ENCODE measurements at regions not wholly inside any gene's neighbourhood (a gene's known extent, or its start where the extent isn't known, plus 50 kb on each side); places are given as distances from the start of the nearest gene placed in this dataset.
"Not testable (repeated sequence)": the region's sequence is repeated elsewhere in the genome, so short reads cannot be mapped to it uniquely, and the experiment has no call there.

DNA sequence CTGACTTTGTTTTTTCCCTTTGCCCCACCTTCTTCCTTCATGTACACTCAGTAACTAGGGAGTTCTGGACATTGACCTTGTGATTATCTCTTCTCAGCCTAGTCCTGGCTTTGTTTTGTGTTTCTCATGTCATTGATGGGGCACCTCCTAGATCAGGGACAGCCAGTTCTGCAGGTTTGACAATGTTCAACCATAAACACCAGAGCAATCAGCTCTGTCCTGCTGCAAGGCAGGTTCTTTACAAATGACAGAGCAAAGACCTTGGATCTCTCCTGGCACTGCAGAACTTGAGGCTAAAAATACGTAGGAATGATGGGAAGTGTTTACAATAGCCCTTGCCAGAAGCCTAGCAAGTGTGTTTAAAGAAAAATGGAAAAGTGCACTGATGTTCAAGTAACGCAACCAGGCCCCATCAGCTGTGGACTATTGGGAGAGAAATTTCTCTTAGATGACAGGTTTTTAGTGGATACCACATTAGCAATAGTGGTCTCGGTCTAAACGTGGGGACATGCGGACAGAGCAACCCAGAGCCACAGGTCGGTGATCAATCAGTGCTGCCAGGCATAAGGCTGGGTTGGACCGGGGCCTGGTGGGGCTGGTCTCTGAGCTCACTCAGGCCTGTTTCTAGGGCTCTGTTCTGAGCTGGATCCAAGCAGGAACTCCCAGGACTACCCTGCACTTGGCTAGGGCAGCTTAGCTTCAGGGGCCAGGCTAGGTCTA, 76.8 kb downstream of the SOWAHC start:
- DNase-seq (ENCODE audit: low read depth), result no peak

DNA sequence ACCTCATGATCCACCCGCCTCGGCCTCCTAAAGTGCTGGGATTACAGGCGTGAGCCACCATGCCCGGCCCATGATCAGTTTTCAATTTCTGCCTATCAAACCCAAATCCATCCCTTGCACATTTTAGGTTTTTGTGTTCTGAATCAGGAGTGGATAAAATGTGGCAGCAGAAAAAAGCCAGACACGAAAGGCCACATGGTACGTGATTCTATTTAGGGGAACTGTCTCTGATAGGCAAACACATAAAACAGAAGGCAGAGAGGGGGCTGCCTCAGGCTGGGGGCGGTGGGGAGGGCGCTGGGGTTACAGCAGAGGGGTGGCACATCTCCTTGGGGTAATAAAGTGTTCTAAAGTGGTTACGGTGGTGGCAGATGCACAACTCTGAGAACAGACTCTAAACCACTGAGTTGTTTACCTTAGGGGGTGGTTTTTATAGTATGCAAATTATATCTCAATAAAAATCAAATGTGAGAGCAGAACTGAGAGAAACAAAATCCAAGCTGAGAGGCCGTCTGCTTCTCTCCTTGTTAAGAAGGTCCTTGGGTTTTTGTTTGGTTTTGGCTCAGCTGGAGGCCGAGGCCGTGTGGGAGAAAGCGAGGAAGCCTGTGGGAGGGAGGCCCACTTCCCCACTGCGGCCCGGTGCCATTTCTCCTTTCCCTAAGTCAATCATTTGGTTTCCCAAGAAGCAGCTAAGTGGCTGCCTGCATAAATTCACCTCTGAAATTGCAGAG, 78.0 kb downstream of the SOWAHC start:
- no peak for DNase-seq (ENCODE audit: low read depth)

DNA sequence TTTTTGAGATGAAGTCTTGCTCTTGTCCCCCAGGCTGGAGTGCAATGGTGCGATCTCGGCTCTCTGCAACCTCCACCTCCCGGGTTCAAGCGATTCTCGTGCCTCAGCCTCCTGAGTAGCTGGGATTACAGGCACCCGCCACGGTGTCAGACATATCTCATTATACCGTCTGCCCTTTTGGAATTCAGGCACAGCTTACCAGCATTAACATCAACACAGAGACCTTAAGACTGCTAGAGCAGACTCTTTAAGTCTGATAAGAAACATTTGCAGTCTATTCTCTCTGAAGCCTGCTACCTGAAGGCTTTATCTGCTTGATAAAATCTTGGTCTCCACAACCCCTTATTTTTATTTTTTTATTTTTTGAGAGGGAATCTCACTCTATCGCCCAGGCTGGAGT, 78.7 kb downstream of the SOWAHC start:
- not testable (repeated sequence) for DNase-seq (ENCODE audit: low read depth)

DNA sequence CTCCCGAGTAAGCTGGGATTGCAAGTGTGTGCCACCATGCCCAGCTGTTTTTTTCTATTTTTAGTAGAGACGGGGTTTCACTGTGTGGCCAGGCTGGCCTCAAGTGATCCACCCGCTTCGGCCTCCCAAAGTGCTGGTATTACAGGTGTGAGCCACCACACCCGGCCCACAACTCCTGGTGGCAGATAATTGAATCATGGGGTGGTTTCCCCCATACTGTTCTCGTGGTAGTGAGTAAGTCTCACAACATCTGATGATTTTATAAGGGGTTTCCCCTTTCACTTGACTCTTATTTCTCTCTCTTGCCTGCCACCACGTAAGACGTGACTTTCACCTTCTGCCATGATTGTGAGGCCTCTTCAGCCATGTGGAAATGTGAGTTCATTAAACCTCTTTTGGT, 79.1 kb downstream of the SOWAHC start:
- not testable (repeated sequence) for DNase-seq (ENCODE audit: low read depth)

DNA sequence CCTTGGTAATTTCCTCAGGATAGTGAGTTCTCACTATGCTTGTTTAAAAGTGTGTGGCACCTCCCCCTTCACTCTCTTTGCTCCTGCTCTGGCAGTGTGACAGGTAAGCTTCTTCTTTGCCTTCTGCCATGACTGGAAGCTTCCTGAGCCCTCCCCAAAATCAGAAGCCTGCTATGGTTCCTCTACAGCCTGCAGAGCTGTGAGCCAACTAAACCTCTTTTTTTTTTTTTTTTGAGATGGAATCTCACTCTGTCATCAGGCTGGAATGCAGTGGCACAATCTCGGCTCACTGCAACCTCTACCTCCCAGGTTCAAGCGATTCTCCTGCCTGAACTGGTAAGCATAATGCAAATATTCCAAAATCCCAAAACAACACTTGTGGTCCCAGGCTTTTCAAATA, 80.0 kb downstream of the SOWAHC start:
- DNase-seq (ENCODE audit: low read depth), result peak; percentile 27

DNA sequence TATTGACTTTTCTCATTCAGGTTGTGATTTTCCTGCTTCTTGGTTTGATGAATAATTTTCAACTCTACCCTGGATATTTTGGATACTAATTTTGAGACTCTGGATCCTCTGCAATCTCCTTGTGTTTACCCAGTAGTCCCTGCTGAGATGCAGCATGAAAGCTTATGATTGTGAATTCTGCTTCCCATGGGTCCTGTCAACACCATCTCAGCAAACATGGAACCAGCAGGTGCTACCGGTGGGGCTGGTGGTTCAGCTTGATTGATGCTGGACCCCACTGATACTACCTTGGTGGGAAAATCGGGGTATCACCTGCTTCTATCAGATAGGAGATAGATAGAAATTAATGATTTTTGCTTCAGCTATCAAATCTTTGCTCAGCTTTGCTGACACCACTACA, 81.1 kb downstream of the SOWAHC start:
- no peak for DNase-seq (ENCODE audit: low read depth)

DNA sequence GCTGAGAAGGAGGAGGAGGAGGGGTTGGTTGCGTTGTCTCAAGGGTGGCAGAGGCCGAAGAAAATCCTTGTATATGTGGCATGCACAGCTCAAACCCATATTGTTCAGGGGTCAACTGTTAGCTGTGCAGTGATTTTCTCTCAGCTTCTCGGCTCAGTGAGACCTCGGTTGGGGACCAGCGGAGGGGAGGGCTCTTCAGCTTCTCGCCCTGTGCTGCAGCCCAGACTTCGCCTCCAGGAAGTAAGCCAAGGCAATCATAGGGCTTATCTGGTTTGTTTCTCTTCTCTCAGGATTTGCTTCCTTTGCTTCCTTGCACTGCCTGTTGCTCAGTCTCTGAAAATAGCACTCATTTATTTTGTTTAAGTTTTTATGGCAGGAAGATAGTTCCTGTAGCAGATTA, 85.5 kb downstream of the SOWAHC start:
- no peak for DNase-seq (ENCODE audit: low read depth)

DNA sequence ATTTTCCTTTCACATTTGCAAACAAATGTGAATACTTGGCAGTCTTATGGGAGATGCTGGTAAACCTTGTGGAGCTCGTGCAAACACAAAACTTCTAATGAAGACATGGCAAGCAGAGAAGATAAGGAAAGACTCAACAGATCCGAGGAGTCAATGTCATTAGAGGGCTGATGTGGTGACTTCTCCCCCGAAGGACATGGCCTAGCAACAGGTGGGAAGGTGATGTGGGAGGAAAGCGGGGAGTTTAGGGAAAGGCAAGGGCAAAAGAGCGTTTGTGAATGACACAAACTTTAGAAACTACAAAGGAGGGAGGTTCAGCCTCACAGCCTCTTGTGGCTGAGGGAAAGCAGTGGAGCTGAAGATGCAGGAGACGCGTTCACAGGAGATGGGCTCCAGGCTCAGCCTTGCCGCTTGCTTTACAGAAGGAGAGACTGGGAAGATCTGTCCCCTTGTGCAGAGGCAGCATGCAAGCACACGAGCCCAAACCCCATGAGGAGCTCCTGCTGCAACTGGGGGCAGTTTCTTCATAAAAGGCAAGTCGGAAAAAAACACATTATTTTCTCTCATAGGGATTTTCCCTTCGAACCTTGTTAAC, 86.6 kb downstream of the SOWAHC start:
- DNase-seq (ENCODE audit: low read depth), result no peak

DNA sequence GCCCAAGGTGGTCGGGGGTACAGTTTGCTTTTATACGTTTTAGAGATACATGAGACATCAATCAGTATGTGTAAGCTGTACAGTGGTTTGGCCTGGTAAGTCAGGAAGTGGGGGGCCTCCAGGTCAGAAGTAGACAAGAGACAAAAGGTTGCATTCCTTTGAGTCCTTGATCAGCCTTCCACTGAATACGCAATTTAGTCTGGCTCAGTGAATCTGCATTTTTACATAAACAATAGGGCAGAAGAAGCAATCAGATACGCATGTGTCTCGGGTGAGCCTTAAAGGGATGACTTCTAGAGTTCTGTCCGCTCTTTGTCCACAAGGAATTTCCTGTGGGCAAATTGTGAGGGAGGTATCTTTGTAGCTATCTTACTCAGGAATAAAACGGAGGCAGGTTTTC, 87.2 kb downstream of the SOWAHC start:
- peak; percentile 18 for DNase-seq (ENCODE audit: low read depth)

DNA sequence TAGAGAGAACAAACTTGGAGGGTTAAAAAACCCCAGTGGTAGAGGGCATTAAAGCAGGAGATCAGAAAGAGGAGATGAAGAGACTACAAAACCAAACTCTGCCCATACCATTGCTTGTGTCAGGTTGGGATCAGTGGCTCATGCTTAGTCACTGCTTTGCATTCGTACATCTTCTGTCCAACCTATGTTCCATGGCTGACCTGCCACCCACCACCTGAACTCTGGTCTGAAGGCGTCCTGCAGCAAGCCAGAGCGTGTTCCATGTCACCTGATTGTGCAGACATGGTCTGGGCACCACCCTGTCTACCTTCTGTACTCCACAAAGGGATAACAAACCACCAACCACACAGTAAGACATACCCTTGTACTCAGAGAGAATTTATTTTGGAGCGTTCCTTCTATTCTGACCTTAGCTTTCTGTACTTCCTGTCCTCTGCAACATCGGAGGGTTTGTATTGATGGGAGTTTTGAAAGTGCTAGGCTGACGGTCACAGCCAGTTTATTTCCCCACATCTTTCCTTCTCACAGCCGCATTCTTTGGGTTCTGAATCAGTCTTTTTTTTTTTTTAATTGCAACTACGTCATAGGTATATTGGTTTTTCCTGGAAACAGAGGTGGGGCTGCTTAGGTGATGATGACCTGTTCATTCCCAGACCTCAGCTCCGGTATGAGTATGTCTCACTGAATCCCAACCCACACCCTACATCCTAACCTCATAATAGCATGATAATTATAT, 88.3 kb downstream of the SOWAHC start:
- DNase-seq (ENCODE audit: low read depth), result peak; percentile 73

DNA sequence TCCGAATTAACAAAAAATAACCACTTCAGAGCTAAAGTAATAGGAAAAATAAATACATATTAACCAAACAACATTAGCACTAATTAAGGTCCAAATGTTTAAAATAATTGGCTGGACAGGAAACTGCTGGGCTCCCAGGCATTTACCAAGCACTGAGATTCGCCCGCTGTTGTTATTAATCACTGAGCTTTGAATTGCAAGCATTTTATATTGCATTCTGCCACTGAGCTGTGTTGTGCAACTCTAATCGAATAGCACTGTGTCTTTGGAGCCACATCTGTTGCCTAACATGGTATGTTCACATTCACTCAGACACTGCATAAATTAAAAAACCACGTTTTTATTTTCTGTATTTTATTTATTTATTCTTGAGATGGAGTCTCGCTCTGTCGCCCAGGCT, 88.9 kb downstream of the SOWAHC start:
- no peak for DNase-seq (ENCODE audit: low read depth)

DNA sequence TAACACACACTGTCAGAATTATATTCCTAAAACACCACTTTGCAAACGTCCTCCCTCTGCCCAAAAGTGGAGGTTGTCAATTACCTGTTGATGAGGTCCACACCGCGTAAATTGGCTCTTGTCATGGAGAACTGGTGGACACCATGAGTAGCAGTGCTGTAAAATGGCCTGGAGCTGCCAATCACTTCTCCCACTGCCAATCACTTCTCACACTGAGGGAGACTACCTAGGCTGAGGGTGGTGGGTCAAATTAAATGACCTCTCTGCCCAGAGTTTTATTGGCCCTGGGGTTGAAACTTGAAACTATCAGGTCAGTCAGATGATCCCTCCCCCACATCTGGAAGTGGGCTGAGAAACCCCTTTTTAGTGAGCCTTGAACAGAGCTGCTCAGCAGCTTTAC, 89.6 kb downstream of the SOWAHC start:
- no peak for DNase-seq (ENCODE audit: low read depth)

DNA sequence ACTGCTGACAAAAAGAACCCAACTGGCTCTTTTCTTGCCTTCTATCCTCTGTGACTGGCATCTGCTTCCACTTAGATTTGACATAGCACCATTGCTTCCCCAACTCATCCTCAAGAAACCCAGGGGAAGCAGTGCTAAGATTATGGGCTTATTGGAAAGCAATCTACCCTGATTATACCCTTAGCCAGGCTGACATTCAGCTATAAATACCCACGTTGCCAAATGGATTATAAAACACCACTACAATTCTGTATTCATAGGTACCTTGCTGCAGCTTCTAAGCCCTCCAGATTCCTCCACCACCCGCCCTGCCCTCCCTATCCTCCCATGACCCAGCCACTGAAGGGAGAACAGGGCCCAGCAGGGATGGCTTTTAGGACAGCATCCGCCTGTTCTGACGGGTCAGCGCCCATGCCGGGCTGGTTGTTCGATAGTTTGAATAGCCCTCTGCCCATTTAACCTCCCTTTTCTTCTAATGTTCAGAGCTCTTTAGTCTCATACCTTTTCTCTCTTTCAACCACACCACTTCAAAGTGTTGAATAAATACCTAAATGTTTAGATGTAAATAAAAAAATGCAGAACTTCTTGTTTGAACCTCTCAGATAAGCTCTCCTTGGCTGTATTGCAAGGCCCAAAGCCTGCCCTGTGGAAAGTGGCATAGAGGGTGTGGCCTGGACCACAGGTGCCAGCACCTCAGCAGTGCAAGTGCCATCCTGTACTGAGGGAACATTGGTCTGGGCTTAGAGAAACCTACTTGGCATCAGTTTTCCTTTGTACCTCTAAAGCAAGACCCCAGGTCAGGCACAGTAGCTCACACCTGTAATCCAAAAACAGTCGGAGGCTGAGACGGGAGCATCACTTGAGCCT, 86.6 kb upstream of the RGPD5 start:
- no peak for DNase-seq (ENCODE audit: low read depth)

DNA sequence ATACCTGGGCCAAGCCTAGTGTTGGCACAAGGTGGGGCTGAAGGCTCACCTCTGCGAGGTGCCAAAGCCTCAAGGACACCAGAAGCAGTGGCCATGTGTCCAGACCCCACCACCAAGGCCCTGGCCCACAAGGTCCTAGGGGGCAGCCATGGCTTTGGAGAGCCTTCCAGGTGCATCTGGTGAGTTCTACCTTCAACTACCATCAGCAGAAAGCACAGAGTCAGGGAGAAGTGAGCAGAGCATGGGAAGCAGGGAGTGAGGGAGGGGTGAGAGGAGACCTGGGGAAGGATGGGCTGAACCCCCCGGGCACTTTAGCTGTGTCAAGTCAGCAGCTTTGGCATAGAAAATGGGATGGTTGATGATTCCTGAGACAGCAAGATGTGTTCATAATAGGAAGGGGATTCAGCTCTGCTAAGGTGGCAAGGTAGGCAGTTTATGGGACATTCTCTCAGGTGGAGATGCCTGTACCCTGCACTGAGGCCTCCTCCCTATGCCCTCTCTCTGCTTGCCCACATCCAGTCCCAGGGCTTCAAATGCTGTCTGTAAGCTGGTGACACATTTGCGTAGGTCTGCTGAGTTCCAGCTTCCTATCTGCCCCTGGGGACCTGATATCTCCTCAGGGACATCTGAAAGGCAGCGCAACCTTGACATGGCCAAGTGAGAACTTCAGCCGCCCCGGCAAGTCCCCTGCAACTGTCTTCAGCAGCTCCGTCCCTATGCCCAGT, 83.4 kb upstream of the RGPD5 start:
- DNase-seq (ENCODE audit: low read depth), result no peak

DNA sequence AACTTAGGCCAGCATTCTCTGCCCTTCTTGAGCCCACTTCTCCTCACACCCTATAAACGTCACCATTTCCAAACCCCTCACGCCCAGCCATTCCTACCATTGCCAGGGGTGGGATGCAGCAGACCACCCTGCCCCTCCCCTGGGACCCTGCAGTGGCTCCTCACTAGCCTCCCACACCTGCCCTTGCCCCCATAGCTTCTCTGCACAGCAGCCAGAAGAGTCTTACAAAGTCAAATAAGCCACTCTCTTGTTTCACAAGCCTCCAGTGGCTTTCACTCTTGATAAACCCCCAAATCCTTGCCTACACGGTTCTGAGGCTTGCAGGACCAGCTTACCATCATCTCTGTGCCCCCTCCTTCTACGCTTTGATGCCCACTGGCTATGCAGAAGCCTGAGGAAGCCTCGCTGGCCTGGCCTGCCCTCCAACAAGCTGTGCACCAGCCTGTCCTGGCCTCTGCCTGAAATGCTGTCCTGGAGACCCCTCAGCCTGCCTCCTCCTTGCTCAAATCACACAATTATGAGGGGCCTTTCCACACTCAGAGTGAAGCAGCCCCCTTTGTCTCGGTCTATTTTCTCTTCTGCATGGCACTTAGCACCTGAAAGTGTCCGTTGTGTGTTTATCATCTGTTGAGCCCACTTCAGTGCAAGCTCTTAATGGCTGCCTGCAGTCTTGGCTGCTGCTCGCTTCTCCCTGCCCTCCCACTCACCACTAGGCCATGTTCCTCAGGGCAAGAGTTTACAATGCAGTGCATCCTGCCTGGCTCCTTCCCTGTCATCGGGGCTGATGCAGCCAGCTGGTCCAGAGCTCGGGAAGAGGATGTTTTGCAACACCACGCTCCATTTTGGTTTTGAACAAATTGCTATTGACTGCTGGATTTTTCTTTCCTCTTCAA, 82.6 kb upstream of the RGPD5 start:
- no peak for DNase-seq (ENCODE audit: low read depth)

DNA sequence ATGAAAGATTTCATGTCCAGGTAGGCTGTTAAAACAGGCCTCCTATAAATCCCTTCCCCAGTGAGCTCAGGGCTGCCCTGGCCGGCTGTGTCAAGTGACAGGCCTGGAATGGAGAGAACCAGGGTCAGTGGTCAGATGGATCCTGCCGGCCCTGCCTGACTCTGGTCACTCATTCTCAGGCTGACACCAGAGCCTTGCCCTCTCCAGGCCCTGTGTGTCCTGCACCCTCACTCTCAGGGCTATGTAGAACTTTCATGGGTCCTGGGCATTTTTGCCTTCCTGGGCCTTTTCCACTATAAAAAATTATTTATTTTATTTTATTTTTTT, 82.0 kb upstream of the RGPD5 start:
- DNase-seq (ENCODE audit: low read depth), result no peak

DNA sequence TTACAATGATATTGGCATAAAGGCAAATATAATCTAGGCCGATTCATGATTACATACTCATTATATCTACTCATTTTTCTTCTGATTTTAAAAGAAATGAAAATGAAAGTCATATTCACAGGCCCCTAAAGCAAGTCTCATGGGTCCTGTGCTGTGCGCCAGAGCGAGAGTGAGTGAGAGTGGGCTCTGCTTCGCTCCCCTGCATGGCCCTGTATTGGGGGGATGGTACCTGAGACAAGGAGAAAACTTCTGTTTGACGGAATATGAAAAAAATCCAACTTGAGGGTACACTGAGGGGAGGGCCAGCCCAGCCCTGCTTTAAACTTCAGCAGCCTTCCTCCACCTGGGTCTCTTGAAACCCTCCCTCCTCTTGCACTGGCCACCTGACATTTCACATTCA, 81.4 kb upstream of the RGPD5 start:
- DNase-seq (ENCODE audit: low read depth), result no peak

DNA sequence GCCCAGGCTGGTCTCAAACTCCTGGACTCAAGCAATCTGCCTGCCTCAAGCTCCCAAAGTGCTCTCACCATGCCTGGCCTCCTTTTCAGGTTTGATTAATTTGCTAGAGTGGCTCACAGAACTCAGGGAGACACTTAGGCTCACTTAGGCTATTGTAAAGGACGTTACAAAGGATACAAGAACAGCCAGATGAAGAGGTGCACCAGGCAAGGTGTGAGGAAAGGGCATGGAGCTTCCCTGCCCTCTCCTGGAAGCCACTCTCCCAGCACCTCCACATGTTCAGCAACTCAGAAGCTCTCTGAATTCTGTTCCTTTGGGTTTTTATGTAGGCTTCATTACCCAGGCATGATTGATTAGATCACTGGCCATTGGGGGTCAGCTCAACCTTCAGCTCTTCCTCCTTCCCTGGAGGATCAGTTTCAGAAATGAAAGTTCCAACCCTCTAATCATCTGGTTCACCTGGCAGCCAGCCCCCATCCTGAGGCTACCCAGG, 78.7 kb upstream of the RGPD5 start:
- DNase-seq (ENCODE audit: low read depth), result peak; percentile 20

DNA sequence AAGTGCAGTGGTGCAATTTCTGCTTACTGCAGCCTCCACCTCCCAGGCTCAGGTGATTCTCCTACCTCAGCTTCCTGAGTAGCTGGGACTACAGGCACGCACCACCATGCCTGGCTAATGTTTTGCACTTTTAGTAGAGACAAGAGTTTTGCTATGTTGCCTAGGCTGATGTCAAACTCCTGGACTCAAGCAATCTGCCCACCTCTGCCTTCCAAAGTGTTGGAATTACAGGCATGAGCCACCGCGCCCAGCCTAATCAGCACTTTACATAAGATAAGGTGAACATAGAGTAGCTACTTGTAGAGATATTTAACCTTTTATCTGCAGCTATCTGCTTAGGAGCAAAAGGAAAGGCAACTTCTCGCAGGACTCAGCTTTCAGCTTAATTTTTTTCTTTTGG, 77.5 kb upstream of the RGPD5 start:
- not testable (repeated sequence) for DNase-seq (ENCODE audit: low read depth)

DNA sequence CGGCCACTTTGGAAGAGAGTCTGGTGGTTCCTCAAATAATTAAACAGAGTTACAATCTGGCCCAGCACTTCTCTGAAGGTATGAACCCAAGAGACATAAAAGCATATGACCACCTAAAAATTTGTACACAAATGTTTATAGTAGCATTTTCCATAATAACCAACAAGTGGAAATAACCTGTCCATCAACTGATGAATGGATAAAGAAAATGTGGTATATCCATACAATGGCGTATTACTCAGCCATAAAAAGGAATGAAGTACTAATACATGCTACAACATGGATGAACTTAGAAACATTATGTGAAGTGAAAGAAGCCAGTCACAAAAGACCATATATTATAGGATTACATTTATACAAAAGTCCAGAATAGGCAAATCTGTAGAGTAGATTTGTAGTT, 76.0 kb upstream of the RGPD5 start:
- no peak for DNase-seq (ENCODE audit: low read depth)

Measured in Daoy (cell line).